ENCODE measurements at regions not wholly inside any gene's neighbourhood (a gene's known extent, or its start where the extent isn't known, plus 50 kb on each side); places are given as distances from the start of the nearest gene placed in this dataset.

GRCh38 chr3:139265131-139266016 is 78.4 kb upstream of the MRPS22 start:
- no peak overlapping the region for H3K27ac ChIP-seq (ENCODE audit: extremely low read depth, low read depth, low read length)
- ChIA-PET POLR2A (no interaction called here), CTCF (no interaction called here)
- TF ChIP-seq INSM2 (tag by site-specific recombination; IDR thresholded peaks at IDR 0.05) (no peak), HOXD13 (CRISPR knock-in tag; IDR thresholded peaks at IDR 0.05; ENCODE audit: borderline replicate concordance) (no peak), ZNF561 (tag by site-specific recombination; IDR thresholded peaks at IDR 0.05; ENCODE audit: borderline replicate concordance) (no peak), GLIS1 (tag by site-specific recombination; IDR thresholded peaks at IDR 0.05) (0 out of 2 replicates have a peak, but pooled peaks have one; percentile 20), SP3 (tag by site-specific recombination; IDR thresholded peaks at IDR 0.05) (no peak), ZNF184 (tag by site-specific recombination; IDR thresholded peaks at IDR 0.05) (no peak), ZNF23 (tag by site-specific recombination; IDR thresholded peaks at IDR 0.05; ENCODE audit: borderline replicate concordance) (no peak)
- no peak overlapping the region for H3K4me3 ChIP-seq (ENCODE audit: low read depth, low read length)
- no peaks in the 10 kb centered on the region for H3K9me3 ChIP-seq (ENCODE audit: control insufficient read depth, insufficient read depth, low read depth, low read length)
- no peaks in the 10 kb centered on the region for H3K36me3 ChIP-seq (ENCODE audit: control insufficient read depth in 2 of 2, insufficient read depth in 1 of 2, low read length in 2 of 2)
- H3K4me1 ChIP-seq (ENCODE audit: control insufficient read depth, insufficient read depth, low read length) = no peaks in the 10 kb centered on the region

- H3K36me3 ChIP-seq (ENCODE audit: control insufficient read depth in 2 of 2, insufficient read depth in 1 of 2, low read length in 2 of 2) = no peaks in the 10 kb centered on the region
- no peak for TF ChIP-seq ZNF175 (tag by site-specific recombination; IDR thresholded peaks at IDR 0.05)
- no peak for TF ChIP-seq KLF10 (tag by site-specific recombination; IDR thresholded peaks at IDR 0.05)
- TF ChIP-seq ZBTB49 (tag by site-specific recombination; IDR thresholded peaks at IDR 0.05; ENCODE audit: low read depth) = no peak
- no peak for TF ChIP-seq REST (tag by site-specific recombination; IDR thresholded peaks at IDR 0.05)
- no peak for TF ChIP-seq ZNF133 (tag by site-specific recombination; IDR thresholded peaks at IDR 0.05)
- no peak for TF ChIP-seq ZNF548 (tag by site-specific recombination; IDR thresholded peaks at IDR 0.05)
- no peak for TF ChIP-seq ZNF37A (tag by site-specific recombination; IDR thresholded peaks at IDR 0.05)
- no peak for TF ChIP-seq ZFP37 (tag by site-specific recombination; IDR thresholded peaks at IDR 0.05)
- TF ChIP-seq ZNF214 (tag by site-specific recombination; IDR thresholded peaks at IDR 0.05; ENCODE audit: borderline replicate concordance) = no peak
- no peak for TF ChIP-seq ZNF626 (tag by site-specific recombination; IDR thresholded peaks at IDR 0.05)
- no peak for TF ChIP-seq ZSCAN16 (tag by site-specific recombination; IDR thresholded peaks at IDR 0.05)
- no peak for TF ChIP-seq ZNF146 (tag by site-specific recombination; IDR thresholded peaks at IDR 0.05)
- no peak for TF ChIP-seq PATZ1 (tag by site-specific recombination; IDR thresholded peaks at IDR 0.05)
- no peak for TF ChIP-seq INSM2 (tag by site-specific recombination; IDR thresholded peaks at IDR 0.05)
- TF ChIP-seq GLI4 (tag by site-specific recombination; IDR thresholded peaks at IDR 0.05) = no peak
- H3K4me3 ChIP-seq (ENCODE audit: low read depth, low read length) = no peak overlapping the region
- no peaks in the 10 kb centered on the region for H3K4me1 ChIP-seq (ENCODE audit: control insufficient read depth, insufficient read depth, low read length)
- no peak overlapping the region for H3K27ac ChIP-seq (ENCODE audit: extremely low read depth, low read depth, low read length)
- POLR2A ChIA-PET = no interaction called here
- no peaks in the 10 kb centered on the region for H3K9me3 ChIP-seq (ENCODE audit: control insufficient read depth, insufficient read depth, low read depth, low read length)
- CTCF ChIA-PET = no interaction called here
Observed at GRCh38 chr3:139267300-139268246, 76.2 kb upstream of the MRPS22 start.
